Sigmoid colon (tissue), 4 donors: ENCODE measurements at regions not wholly inside any gene's neighbourhood (a gene's known extent, or its start where the extent isn't known, plus 50 kb on each side); places are given as distances from the start of the nearest gene placed in this dataset.

Experiments
- EP300 ChIP-seq, 4 donors: sonication (generic); formaldehyde crosslinking; IDR thresholded peaks; one replicate each; pipeline ENCODE4 v1.6.1; 2017; ENCODE audit warnings: antibody characterized with exemption in 4 of 4
- POLR2A ChIP-seq, 2 donors: fragments of 450-650 bp; IDR thresholded peaks; one replicate each; pipeline ENCODE4 v1.6.1; 2016; ENCODE audit warnings: antibody characterized with exemption in 2 of 2, mild to moderate bottlenecking in 2 of 2, moderate library complexity in 2 of 2
- TF ChIP-seq, protein P1 (sequence below), 4 experiments: fragments of 450-650 bp in 3 of 4; fragments of 200-600 bp in 1 of 4; IDR thresholded peaks; one replicate each; pipeline ENCODE4 v1.5.1; 2016 to 2019; ENCODE audit warnings: antibody characterized with exemption in 4 of 4, mild to moderate bottlenecking in 3 of 4, moderate library complexity in 2 of 4

- TF ChIP-seq, protein P1, sequence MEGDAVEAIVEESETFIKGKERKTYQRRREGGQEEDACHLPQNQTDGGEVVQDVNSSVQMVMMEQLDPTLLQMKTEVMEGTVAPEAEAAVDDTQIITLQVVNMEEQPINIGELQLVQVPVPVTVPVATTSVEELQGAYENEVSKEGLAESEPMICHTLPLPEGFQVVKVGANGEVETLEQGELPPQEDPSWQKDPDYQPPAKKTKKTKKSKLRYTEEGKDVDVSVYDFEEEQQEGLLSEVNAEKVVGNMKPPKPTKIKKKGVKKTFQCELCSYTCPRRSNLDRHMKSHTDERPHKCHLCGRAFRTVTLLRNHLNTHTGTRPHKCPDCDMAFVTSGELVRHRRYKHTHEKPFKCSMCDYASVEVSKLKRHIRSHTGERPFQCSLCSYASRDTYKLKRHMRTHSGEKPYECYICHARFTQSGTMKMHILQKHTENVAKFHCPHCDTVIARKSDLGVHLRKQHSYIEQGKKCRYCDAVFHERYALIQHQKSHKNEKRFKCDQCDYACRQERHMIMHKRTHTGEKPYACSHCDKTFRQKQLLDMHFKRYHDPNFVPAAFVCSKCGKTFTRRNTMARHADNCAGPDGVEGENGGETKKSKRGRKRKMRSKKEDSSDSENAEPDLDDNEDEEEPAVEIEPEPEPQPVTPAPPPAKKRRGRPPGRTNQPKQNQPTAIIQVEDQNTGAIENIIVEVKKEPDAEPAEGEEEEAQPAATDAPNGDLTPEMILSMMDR (IDR thresholded peaks at IDR 0.05), result no peak
- TF ChIP-seq POLR2A (IDR thresholded peaks at IDR 0.05) (no peak), EP300 (IDR thresholded peaks at IDR 0.05) (no peak)
Observed at GRCh38 chr14:105664691-105665090, 138.3 kb downstream of the TMEM121 start.
